SK-N-SH treated with all-trans-retinoic acid at 6 μM for 48 hours (cell line): ENCODE measurements at regions not wholly inside any gene's neighbourhood (a gene's known extent, or its start where the extent isn't known, plus 50 kb on each side); places are given as distances from the start of the nearest gene placed in this dataset.

Source experiments
- BACH2 ChIP-seq: fragments of 250-450 bp; sonication (Bioruptor Pico); IDR thresholded peaks from 2 replicates; pipeline ENCODE4 v1.9.0; 2021; ENCODE audit warnings: mild to moderate bottlenecking, borderline replicate concordance
- ZFP3 ChIP-seq: fragments of 250-450 bp; sonication (Bioruptor Pico); IDR thresholded peaks from 2 replicates; pipeline ENCODE4 v1.5.0; 2020; ENCODE audit warnings: mild to moderate bottlenecking, moderate library complexity
- TF ChIP-seq, protein P1 (sequence below): fragments of 250-450 bp; sonication (Bioruptor Pico); IDR thresholded peaks from 2 replicates; pipeline ENCODE4 v1.8.0; 2020; ENCODE audit warnings: mild to moderate bottlenecking, moderate library complexity, borderline replicate concordance

- TF ChIP-seq BACH2 (CRISPR knock-in tag) (no peak), ZFP3 (CRISPR knock-in tag) (no peak)
- TF ChIP-seq, protein P1, sequence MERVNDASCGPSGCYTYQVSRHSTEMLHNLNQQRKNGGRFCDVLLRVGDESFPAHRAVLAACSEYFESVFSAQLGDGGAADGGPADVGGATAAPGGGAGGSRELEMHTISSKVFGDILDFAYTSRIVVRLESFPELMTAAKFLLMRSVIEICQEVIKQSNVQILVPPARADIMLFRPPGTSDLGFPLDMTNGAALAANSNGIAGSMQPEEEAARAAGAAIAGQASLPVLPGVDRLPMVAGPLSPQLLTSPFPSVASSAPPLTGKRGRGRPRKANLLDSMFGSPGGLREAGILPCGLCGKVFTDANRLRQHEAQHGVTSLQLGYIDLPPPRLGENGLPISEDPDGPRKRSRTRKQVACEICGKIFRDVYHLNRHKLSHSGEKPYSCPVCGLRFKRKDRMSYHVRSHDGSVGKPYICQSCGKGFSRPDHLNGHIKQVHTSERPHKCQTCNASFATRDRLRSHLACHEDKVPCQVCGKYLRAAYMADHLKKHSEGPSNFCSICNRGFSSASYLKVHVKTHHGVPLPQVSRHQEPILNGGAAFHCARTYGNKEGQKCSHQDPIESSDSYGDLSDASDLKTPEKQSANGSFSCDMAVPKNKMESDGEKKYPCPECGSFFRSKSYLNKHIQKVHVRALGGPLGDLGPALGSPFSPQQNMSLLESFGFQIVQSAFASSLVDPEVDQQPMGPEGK (CRISPR knock-in tag) = no peak
Observed at GRCh38 chr3:31198890-31199289, 304.4 kb upstream of the GADL1 start.
